ENCODE measurements at regions not wholly inside any gene's neighbourhood (a gene's known extent, or its start where the extent isn't known, plus 50 kb on each side); places are given as distances from the start of the nearest gene placed in this dataset.

DNA sequence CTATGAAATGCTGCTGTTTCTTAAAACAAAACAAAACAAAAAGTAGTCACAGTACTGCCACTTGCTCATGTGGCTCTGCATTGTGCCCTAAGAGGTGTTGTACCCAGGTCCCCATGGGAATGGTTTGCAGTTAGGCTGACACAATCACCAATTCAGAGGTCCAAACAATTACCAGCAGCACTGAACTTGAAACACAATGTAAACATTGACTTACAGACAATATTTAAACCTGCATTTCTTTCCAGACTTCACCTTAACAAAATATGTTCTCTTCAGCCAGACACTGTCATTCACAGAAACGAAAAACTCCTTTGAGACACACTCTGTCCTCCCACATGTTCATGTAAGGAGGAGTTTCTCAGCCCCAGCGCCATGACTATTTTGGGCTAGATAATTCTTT, 206.8 kb upstream of the ARG1 start:
- no peak for TF ChIP-seq POLR2A (IDR thresholded peaks at IDR 0.05)
- TF ChIP-seq, protein P1, sequence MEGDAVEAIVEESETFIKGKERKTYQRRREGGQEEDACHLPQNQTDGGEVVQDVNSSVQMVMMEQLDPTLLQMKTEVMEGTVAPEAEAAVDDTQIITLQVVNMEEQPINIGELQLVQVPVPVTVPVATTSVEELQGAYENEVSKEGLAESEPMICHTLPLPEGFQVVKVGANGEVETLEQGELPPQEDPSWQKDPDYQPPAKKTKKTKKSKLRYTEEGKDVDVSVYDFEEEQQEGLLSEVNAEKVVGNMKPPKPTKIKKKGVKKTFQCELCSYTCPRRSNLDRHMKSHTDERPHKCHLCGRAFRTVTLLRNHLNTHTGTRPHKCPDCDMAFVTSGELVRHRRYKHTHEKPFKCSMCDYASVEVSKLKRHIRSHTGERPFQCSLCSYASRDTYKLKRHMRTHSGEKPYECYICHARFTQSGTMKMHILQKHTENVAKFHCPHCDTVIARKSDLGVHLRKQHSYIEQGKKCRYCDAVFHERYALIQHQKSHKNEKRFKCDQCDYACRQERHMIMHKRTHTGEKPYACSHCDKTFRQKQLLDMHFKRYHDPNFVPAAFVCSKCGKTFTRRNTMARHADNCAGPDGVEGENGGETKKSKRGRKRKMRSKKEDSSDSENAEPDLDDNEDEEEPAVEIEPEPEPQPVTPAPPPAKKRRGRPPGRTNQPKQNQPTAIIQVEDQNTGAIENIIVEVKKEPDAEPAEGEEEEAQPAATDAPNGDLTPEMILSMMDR (IDR thresholded peaks at IDR 0.05) = no peak

Measured in sigmoid colon (tissue), 3 donors.